Duodenal mucosa (tissue), 2 donors: ENCODE measurements at regions not wholly inside any gene's neighbourhood (a gene's known extent, or its start where the extent isn't known, plus 50 kb on each side); places are given as distances from the start of the nearest gene placed in this dataset.

Experiments
- H3K27ac ChIP-seq: one replicate; pipeline ENCODE4 v1.7.0; 2013; ENCODE audit warnings: low read depth, low read length
- H3K27me3 ChIP-seq, 2 donors: one replicate each; pipeline ENCODE4 v1.7.0; 2013; ENCODE audit warnings: low read length in 2 of 2, control low read depth in 1 of 2; ENCODE audit not compliant: insufficient read depth in 2 of 2, control insufficient read depth in 1 of 2
- H3K36me3 ChIP-seq, 2 donors: one replicate each; pipeline ENCODE4 v1.7.0; 2013; ENCODE audit warnings: low read length in 2 of 2, control low read depth in 1 of 2; ENCODE audit not compliant: insufficient read depth in 2 of 2, control insufficient read depth in 1 of 2
- H3K4me1 ChIP-seq, 2 donors: one replicate each; pipeline ENCODE4 v1.7.0; 2013; ENCODE audit warnings: low read length in 2 of 2, control low read depth in 1 of 2; ENCODE audit not compliant: insufficient read depth in 2 of 2, control insufficient read depth in 1 of 2
- H3K4me3 ChIP-seq, 2 donors: one replicate each; pipeline ENCODE4 v1.7.0; 2013; ENCODE audit warnings: low read length in 2 of 2, low read depth in 1 of 2
- H3K9ac ChIP-seq, 2 donors: one replicate each; pipeline ENCODE4 v1.7.0; 2013; ENCODE audit warnings: low read length in 2 of 2, low read depth in 1 of 2
- H3K9me3 ChIP-seq, 2 donors: one replicate each; pipeline ENCODE4 v1.7.0; 2013; ENCODE audit warnings: low read length in 2 of 2, control low read depth in 1 of 2; ENCODE audit not compliant: control insufficient read depth in 1 of 2

DNA sequence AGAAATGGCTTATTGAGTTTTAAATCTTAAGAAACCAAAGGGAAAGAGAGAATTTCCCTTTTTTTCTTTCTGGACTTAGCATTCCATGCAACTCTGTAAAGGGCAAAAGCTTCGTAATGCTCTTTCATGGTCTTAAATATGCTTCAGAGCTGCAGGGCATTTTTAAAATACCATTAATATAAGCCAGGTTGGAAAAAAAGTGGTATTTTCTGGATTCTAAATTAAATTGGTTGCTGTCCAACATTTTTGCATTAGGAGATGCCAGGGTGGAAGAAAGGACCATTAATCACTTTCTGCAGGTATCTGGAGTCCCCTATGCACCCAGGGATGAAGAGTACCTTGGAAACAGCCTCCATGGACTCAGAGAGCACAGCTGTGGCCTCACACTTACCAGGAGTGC, 215.1 kb upstream of the DAPK1 start:
- Histone ChIP-seq H3K4me1 (no peaks in the 10 kb centered on the region), H3K4me3 (no peak overlapping the region), H3K9ac (no peak overlapping the region), H3K9me3 (no peaks in the 10 kb centered on the region), H3K27ac (no peak overlapping the region), H3K27me3 (no peaks in the 10 kb centered on the region), H3K36me3 (no peaks in the 10 kb centered on the region)

DNA sequence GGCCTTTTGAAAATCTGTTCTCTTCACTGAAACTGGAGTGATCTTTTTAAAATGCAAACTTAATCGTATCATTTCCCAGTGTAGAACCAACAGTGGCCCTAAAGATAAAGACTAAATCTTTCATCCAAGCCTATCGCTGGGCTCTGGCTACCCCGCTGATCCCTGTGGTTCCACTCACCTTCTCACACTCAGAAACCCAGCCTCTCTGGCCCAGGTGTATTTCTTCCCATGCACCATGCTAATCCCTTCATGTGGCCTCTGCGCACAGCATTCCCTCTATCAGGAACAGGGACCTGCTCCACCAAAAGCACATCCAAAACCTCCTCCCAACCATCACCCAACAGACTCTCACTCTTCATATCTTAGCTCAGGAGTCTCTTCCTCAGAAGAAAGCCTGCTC, 214.1 kb upstream of the DAPK1 start:
- Histone ChIP-seq H3K9me3 (no peaks in the 10 kb centered on the region), H3K4me1 (no peaks in the 10 kb centered on the region), H3K27me3 (no peaks in the 10 kb centered on the region), H3K36me3 (no peaks in the 10 kb centered on the region), H3K27ac (no peak overlapping the region), H3K9ac (no peak overlapping the region), H3K4me3 (no peak overlapping the region)

GRCh38 chr9:87285183-87285850, 212.3 kb upstream of the DAPK1 start:
- Histone ChIP-seq H3K9me3 (no peaks in the 10 kb centered on the region), H3K36me3 (no peaks in the 10 kb centered on the region), H3K4me1 (no peaks in the 10 kb centered on the region), H3K27ac (no peak overlapping the region), H3K27me3 (peaks cover 0 to 4% of the 10 kb centered on the region in 2 donors), H3K4me3 (no peak overlapping the region), H3K9ac (no peak overlapping the region)

DNA sequence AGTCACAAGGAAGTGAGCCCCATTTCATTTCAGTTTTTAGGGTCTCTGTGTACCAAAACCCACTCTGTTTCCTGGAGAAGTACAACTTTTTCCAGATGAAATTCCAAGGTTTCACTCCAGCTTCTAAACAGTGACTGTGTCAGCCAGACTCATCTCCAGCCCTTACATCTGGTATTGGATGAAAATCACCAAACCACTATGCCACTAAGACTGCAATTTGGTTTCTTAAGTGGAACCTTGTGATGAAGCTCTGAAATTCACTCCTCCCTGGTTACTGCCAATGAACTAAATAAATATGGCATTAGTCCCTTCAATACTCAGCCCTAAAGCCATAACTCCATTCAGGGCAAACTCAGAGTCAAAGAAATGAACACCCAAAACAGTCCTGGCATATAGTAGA, 211.2 kb upstream of the DAPK1 start:
- no peaks in the 10 kb centered on the region for H3K36me3 ChIP-seq
- H3K4me1 ChIP-seq: no peaks in the 10 kb centered on the region
- H3K27ac ChIP-seq: no peak overlapping the region
- H3K27me3 ChIP-seq: peaks cover 0 to 4% of the 10 kb centered on the region in 2 donors
- H3K4me3 ChIP-seq: no peak overlapping the region
- no peak overlapping the region for H3K9ac ChIP-seq
- H3K9me3 ChIP-seq: no peaks in the 10 kb centered on the region

DNA sequence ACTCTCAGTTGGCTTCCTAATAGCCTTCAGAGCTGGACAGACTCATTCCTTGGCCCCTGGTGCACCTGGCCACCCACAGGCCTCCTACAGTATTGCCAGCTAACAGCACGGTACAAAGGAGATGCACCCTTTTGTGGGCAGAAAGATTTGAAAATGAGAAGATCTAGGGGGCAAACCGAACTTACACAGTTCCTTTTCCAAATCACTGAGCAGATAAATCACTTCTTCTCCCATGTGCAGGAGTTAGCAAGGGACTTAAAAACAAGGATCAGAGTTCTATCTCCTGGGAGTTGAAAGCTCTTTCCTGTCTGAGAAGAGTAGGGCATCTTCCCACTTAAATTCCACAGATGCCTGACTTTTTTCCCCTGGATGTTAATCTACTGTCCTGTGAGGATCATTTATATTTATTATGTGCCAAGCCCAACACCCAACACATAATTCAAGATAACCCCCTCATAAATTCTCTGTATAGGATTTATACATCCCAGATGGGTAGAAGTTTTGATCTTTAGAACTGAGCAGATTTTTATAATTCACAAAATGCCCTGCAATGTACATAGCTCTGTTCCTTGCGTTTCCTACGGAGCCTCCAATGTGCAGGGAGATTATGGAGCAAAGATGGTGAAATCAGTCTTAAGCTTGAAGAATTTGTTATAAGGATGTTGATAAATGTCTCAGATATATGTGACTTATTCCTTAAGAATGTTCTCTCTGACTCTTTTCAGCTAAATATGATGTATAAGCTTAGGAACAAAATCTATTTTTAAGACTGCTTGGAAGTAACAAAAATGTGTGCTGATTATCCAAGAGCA, 207.2 kb upstream of the DAPK1 start:
- no peaks in the 10 kb centered on the region for H3K9me3 ChIP-seq

GRCh38 chr9:87292449-87293191, 205.0 kb upstream of the DAPK1 start:
- Histone ChIP-seq H3K36me3 (no peaks in the 10 kb centered on the region), H3K4me3 (no peak overlapping the region), H3K27ac (no peak overlapping the region), H3K4me1 (no peaks in the 10 kb centered on the region), H3K9ac (no peak overlapping the region), H3K27me3 (peaks cover 2 to 4% of the 10 kb centered on the region in 2 donors), H3K9me3 (no peaks in the 10 kb centered on the region)

More for the DNA sequence above, 207.2 kb upstream of the DAPK1 start:
- no peaks in the 10 kb centered on the region for H3K36me3 ChIP-seq
- H3K27ac ChIP-seq: no peak overlapping the region
- H3K4me3 ChIP-seq: no peak overlapping the region
- H3K27me3 ChIP-seq: peaks cover 0 to 4% of the 10 kb centered on the region in 2 donors
- H3K4me1 ChIP-seq: no peaks in the 10 kb centered on the region
- no peak overlapping the region for H3K9ac ChIP-seq

- Histone ChIP-seq H3K4me3 (no peak overlapping the region), H3K27me3 (peaks cover 4% of the 10 kb centered on the region in 2 donors), H3K36me3 (no peaks in the 10 kb centered on the region), H3K4me1 (no peaks in the 10 kb centered on the region), H3K9me3 (no peaks in the 10 kb centered on the region), H3K9ac (no peak overlapping the region), H3K27ac (no peak overlapping the region)
These were observed 203.5 kb upstream of the DAPK1 start for GRCh38 chr9:87294126-87294525.

GRCh38 chr9:87300915-87301314, 196.8 kb upstream of the DAPK1 start:
- H3K27me3 ChIP-seq: peaks cover 3 to 4% of the 10 kb centered on the region in 2 donors
- no peaks in the 10 kb centered on the region for H3K9me3 ChIP-seq
- H3K9ac ChIP-seq: no peak overlapping the region
- no peak overlapping the region for H3K27ac ChIP-seq
- H3K4me1 ChIP-seq: no peaks in the 10 kb centered on the region
- H3K4me3 ChIP-seq: no peak overlapping the region
- H3K36me3 ChIP-seq: no peaks in the 10 kb centered on the region

GRCh38 chr9:87301371-87301770, 196.3 kb upstream of the DAPK1 start:
- H3K9me3 ChIP-seq: no peaks in the 10 kb centered on the region
- no peak overlapping the region for H3K4me3 ChIP-seq
- no peaks in the 10 kb centered on the region for H3K4me1 ChIP-seq
- peaks cover 3 to 4% of the 10 kb centered on the region in 2 donors for H3K27me3 ChIP-seq
- H3K9ac ChIP-seq: no peak overlapping the region
- H3K36me3 ChIP-seq: no peaks in the 10 kb centered on the region
- no peak overlapping the region for H3K27ac ChIP-seq

DNA sequence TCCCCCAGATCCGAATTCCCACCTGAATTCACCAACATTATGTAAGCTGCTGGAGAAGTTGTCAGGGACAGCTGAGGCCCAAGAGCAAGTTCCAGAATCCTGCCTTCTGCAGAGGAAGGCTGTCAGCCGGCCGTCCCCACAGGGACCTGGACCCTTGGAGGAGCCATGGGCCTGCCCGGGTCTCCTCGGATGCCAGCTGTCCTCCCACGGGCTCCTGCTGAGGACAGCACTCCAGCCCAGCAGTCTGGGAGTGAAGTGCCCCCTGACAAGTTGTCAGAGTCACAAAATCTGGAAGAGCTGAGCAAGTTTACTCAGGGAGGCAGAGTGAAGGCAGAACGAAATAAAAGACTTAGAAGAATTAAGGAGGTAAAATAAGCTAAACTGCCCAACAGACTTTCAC, 192.5 kb upstream of the DAPK1 start:
- Histone ChIP-seq H3K9ac (no peak overlapping the region), H3K9me3 (no peaks in the 10 kb centered on the region), H3K36me3 (no peaks in the 10 kb centered on the region), H3K4me1 (no peaks in the 10 kb centered on the region), H3K4me3 (no peak overlapping the region), H3K27ac (no peak overlapping the region), H3K27me3 (no peaks in the 10 kb centered on the region)
